ENCODE measurements at regions not wholly inside any gene's neighbourhood (a gene's known extent, or its start where the extent isn't known, plus 50 kb on each side); places are given as distances from the start of the nearest gene placed in this dataset.

DNA sequence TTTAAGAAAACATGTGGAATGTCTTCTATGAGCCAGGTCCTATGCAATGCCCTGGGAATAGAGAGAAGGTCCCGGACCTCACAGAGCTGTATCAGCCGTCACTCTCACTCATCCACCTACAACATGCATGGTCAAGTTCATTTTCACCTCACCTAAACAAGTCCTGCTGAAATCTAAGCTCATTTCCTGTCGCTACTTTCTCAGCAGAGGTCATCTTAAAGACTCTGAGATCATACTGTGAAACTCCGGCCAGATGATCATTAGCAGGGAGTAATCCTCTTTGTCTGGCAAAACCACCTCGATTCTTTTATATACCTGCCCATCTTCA is 66.2 kb upstream of the LYRM9 start:
- TF ChIP-seq POLR2A (IDR thresholded peaks at IDR 0.05), result no peak
- no peak for TF ChIP-seq CTCF (IDR thresholded peaks at IDR 0.05)
- TF ChIP-seq POLR2AphosphoS5 (IDR thresholded peaks at IDR 0.05), result no peak
- no peak for TF ChIP-seq EP300 (IDR thresholded peaks at IDR 0.05)
